ENCODE measurements at regions not wholly inside any gene's neighbourhood (a gene's known extent, or its start where the extent isn't known, plus 50 kb on each side); places are given as distances from the start of the nearest gene placed in this dataset.

GRCh38 chr15:24848050-24848449, 106.7 kb upstream of the SNRPN start:
- no peak overlapping the region for H3K23ac ChIP-seq (ENCODE audit: insufficient read length, low read depth, low read length)
- H3K4ac ChIP-seq (ENCODE audit: low read depth, low read length) = no peak overlapping the region
- H3K4me1 ChIP-seq (ENCODE audit: insufficient read depth, low read length) = no peaks in the 10 kb centered on the region
- H2BK12ac ChIP-seq (ENCODE audit: insufficient read length, low read depth, low read length) = no peak overlapping the region
- no peaks in the 10 kb centered on the region for H4K20me1 ChIP-seq (ENCODE audit: control insufficient read depth, insufficient read depth, insufficient read length)
- no peak overlapping the region for H2BK20ac ChIP-seq (ENCODE audit: low read depth, low read length, poor library complexity, severe bottlenecking)
- WGBS (ENCODE audit: extremely low coverage, insufficient read length, low lambda C conversion rate) = no CpG with 5 or more reads among the region's 39 CpGs
- TF ChIP-seq, protein P1, sequence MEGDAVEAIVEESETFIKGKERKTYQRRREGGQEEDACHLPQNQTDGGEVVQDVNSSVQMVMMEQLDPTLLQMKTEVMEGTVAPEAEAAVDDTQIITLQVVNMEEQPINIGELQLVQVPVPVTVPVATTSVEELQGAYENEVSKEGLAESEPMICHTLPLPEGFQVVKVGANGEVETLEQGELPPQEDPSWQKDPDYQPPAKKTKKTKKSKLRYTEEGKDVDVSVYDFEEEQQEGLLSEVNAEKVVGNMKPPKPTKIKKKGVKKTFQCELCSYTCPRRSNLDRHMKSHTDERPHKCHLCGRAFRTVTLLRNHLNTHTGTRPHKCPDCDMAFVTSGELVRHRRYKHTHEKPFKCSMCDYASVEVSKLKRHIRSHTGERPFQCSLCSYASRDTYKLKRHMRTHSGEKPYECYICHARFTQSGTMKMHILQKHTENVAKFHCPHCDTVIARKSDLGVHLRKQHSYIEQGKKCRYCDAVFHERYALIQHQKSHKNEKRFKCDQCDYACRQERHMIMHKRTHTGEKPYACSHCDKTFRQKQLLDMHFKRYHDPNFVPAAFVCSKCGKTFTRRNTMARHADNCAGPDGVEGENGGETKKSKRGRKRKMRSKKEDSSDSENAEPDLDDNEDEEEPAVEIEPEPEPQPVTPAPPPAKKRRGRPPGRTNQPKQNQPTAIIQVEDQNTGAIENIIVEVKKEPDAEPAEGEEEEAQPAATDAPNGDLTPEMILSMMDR (conservative IDR thresholded peaks at IDR 0.05) = no peak
- no peaks in the 10 kb centered on the region for H3K27me3 Mint-ChIP-seq (ENCODE audit: low read depth)
- H2AK5ac ChIP-seq (ENCODE audit: insufficient read length, low read length) = no peak overlapping the region
- H3K79me2 ChIP-seq (ENCODE audit: insufficient read depth, low read length) = no peaks in the 10 kb centered on the region
- no peak overlapping the region for H3K27ac ChIP-seq (ENCODE audit: insufficient read length, low read depth, low read length)
- H3K14ac ChIP-seq (ENCODE audit: insufficient read depth, low read length) = no peak overlapping the region; the same call in 1 of the 2 replicates
- H4K8ac ChIP-seq (replicated peaks; ENCODE audit: insufficient read length, low read depth, low read length) = no peak overlapping the region
- peaks cover 0 to 4% (median 3%) of the 10 kb centered on the region in 3 experiments; a peak in 3 of 7 replicates for H3K36me3 Mint-ChIP-seq (ENCODE audit: insufficient read depth in 1 of 3, low read depth in 3 of 3)
- H2BK5ac ChIP-seq (ENCODE audit: insufficient read length, low read length) = no peak overlapping the region
- no peak overlapping the region for H3K4me2 ChIP-seq (ENCODE audit: insufficient read depth, insufficient read length, low read length)
- H2BK120ac ChIP-seq (ENCODE audit: low read depth, low read length, poor library complexity, severe bottlenecking) = peak overlapping the region; percentile 81
- H3K27me3 ChIP-seq (ENCODE audit: insufficient read depth, low read length) = no peaks in the 10 kb centered on the region
- no peak overlapping the region for H3K56ac ChIP-seq (ENCODE audit: insufficient read length, low read depth, low read length)
- DNase-seq = peak; percentile 76
- peak overlapping the region; percentile 51 for H3K18ac ChIP-seq (ENCODE audit: insufficient read length, low read depth, low read length)
- no peak overlapping the region for H2BK15ac ChIP-seq (ENCODE audit: low read depth, low read length)
- no peaks in the 10 kb centered on the region for H3K79me1 ChIP-seq (ENCODE audit: insufficient read depth, low read depth, low read length, poor library complexity, severe bottlenecking)
- H3K4me1 Mint-ChIP-seq = peaks cover 14 to 17% of the 10 kb centered on the region in 2 experiments
- no peak overlapping the region for H4K5ac ChIP-seq (ENCODE audit: insufficient read length, low read depth, low read length)
- H3K4me3 Mint-ChIP-seq = peak overlapping the region in 1 of 2 experiments; percentile 56; a peak in 3 of 5 replicates
- peaks cover 58 to 65% of the 10 kb centered on the region in 2 experiments for H3K9me3 Mint-ChIP-seq
- peak overlapping the region in 2 of 3 experiments; percentile 81 to 90; a peak in 3 of 7 replicates for H3K27ac Mint-ChIP-seq
- no peak overlapping the region for H3K9ac ChIP-seq (ENCODE audit: extremely low read depth, insufficient read length, low read length)
- no peak overlapping the region for H2AFZ ChIP-seq (ENCODE audit: low read length)
- H3T11ph ChIP-seq (ENCODE audit: low read length) = no peak overlapping the region
- no peak overlapping the region for H4K91ac ChIP-seq (ENCODE audit: insufficient read length, low read depth, low read length)
- peaks cover 9% of the 10 kb centered on the region for H3K9me3 ChIP-seq (ENCODE audit: control insufficient read depth, low read depth, low read length)
- no peaks in the 10 kb centered on the region for H3K23me2 ChIP-seq (ENCODE audit: insufficient read length, low read depth, low read length, poor library complexity, severe bottlenecking)

Data from H9 (cell line).